NCI-H2227 treated with DMSO at 0.1 percent for 48 hours (cell line): ENCODE measurements at regions not wholly inside any gene's neighbourhood (a gene's known extent, or its start where the extent isn't known, plus 50 kb on each side); places are given as distances from the start of the nearest gene placed in this dataset.
"Not testable (repeated sequence)": the region's sequence is repeated elsewhere in the genome, so short reads cannot be mapped to it uniquely, and the experiment has no call there.

ENCODE experiments used
- DNase-seq: peaks from one replicate; lab custom pipeline; 2025; lab: John Stamatoyannopoulos, UW

- DNase-seq: no peak
Measured at GRCh38 chr3:65303431-65303830, 615.6 kb upstream of the ADAMTS9 start.

GRCh38 chr3:65291448-65292125 is 603.8 kb upstream of the ADAMTS9 start:
- peak; percentile 25 for DNase-seq

- no peak for DNase-seq
Measured at GRCh38 chr3:65288776-65289175, 601.0 kb upstream of the ADAMTS9 start.

GRCh38 chr3:65285956-65286355 is 598.2 kb upstream of the ADAMTS9 start:
- no peak for DNase-seq

GRCh38 chr3:65284961-65285360 is 597.2 kb upstream of the ADAMTS9 start:
- DNase-seq: peak; percentile 35

GRCh38 chr3:65284546-65284945 is 596.7 kb upstream of the ADAMTS9 start:
- DNase-seq: no peak

GRCh38 chr3:65279225-65279782 is 591.5 kb upstream of the ADAMTS9 start:
- no peak for DNase-seq

- DNase-seq: peak; percentile 1
Measured at GRCh38 chr3:65277798-65278197, 590.0 kb upstream of the ADAMTS9 start.

GRCh38 chr3:65276551-65276950 is 588.8 kb upstream of the ADAMTS9 start:
- no peak for DNase-seq

- no peak for DNase-seq
Measured at GRCh38 chr3:65268426-65268825, 580.6 kb upstream of the ADAMTS9 start.

- no peak for DNase-seq
Measured at GRCh38 chr3:65265942-65266590, 578.3 kb upstream of the ADAMTS9 start.

GRCh38 chr3:65265511-65265910 is 577.7 kb upstream of the ADAMTS9 start:
- no peak for DNase-seq

GRCh38 chr3:65262548-65262947 is 574.7 kb upstream of the ADAMTS9 start:
- DNase-seq: no peak

GRCh38 chr3:65259946-65260345 is 572.1 kb upstream of the ADAMTS9 start:
- DNase-seq: no peak

- not testable (repeated sequence) for DNase-seq
Measured at GRCh38 chr3:65252914-65253313, 565.1 kb upstream of the ADAMTS9 start.

GRCh38 chr3:65252266-65252665 is 564.5 kb upstream of the ADAMTS9 start:
- no peak for DNase-seq

GRCh38 chr3:65251375-65251774 is 563.6 kb upstream of the ADAMTS9 start:
- no peak for DNase-seq

GRCh38 chr3:65246561-65246960 is 558.8 kb upstream of the ADAMTS9 start:
- DNase-seq: peak; percentile 22

- no peak for DNase-seq
Measured at GRCh38 chr3:65245133-65246063, 557.6 kb upstream of the ADAMTS9 start.

GRCh38 chr3:65240366-65240765 is 552.6 kb upstream of the ADAMTS9 start:
- no peak for DNase-seq

GRCh38 chr3:65238652-65239051 is 550.9 kb upstream of the ADAMTS9 start:
- DNase-seq: no peak

- no peak for DNase-seq
Measured at GRCh38 chr3:65234499-65234898, 546.7 kb upstream of the ADAMTS9 start.
